ENCODE measurements at regions not wholly inside any gene's neighbourhood (a gene's known extent, or its start where the extent isn't known, plus 50 kb on each side); places are given as distances from the start of the nearest gene placed in this dataset.
"Not testable (repeated sequence)": the region's sequence is repeated elsewhere in the genome, so short reads cannot be mapped to it uniquely, and the experiment has no call there.

DNA sequence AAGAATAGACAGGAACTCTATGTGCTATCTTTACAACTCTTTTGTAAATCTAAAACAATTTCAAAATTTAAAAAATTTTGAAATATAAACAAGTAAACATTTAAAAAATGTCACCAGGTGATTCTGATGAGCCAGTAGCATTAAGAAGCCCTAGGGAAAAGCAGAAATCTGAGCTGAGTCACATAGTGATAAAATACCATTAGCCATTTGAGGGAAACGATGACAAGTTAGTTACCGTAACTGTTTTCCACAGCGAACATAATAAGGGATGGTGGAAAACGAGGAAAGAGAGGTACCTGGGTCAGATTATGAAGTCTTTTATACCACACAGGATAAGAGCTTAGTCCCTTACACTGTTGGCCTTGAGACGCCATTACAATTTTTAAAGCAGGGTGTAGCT is 55.5 kb downstream of the PRR15 start:
- DNase-seq (ENCODE audit: extremely low spot score, insufficient read length, low read depth) (no peak), FAIRE-seq (no peak)

- DNase-seq (ENCODE audit: extremely low spot score, insufficient read length, low read depth) (no peak), FAIRE-seq (no peak)
These were observed 56.4 kb downstream of the PRR15 start for GRCh38 chr7:29619848-29620555.

GRCh38 chr7:29620556-29620930 is 56.9 kb downstream of the PRR15 start:
- DNase-seq (ENCODE audit: extremely low spot score, insufficient read length, low read depth) (no peak), FAIRE-seq (no peak)

GRCh38 chr7:29622335-29623265 is 59.0 kb downstream of the PRR15 start:
- FAIRE-seq: no peak
- DNase-seq (ENCODE audit: extremely low spot score, insufficient read length, low read depth): no peak

DNA sequence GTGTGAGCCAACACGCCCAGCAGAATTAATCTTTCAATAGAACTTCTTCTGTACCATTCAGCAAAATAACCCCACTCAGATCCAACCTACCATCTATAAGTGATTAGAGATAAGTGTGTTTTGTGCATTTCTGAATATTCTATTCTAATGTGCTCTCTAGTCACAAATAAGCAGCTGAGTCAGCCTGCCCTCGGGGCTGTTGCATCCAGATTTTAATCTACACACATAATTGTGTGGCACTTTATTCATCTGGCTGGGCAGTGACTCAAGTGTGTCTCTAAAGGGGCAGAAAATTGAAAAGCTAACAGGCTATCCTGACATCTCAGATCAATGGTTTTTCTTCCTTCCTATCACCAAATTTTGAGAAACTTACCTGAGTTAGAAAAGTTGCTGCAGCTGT is 60.3 kb downstream of the PRR15 start:
- DNase-seq (ENCODE audit: extremely low spot score, insufficient read length, low read depth) (no peak), FAIRE-seq (no peak)

DNA sequence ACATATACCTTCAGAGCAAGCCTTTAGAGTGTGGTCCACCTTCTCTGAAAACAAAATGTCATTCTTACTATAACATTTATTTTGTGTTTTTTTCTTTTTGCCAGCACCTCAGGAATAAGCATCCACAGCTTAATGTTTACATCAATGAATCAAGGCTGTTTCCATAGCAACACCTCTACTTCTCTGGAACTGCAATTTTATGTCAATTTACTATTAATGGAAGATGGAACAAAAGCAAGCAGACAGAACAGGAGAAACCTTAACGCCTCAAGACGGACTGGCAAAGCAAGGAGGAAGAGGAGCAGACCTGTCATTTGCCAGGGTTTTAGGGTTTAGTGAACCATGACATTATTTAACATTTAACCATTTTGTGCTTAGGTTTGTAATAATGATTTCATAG is 63.1 kb downstream of the PRR15 start:
- FAIRE-seq: no peak
- no peak for DNase-seq (ENCODE audit: extremely low spot score, insufficient read length, low read depth)

- DNase-seq (ENCODE audit: extremely low spot score, insufficient read length, low read depth) (no peak), FAIRE-seq (no peak)
These were observed 64.0 kb downstream of the PRR15 start for GRCh38 chr7:29627631-29628030.

DNA sequence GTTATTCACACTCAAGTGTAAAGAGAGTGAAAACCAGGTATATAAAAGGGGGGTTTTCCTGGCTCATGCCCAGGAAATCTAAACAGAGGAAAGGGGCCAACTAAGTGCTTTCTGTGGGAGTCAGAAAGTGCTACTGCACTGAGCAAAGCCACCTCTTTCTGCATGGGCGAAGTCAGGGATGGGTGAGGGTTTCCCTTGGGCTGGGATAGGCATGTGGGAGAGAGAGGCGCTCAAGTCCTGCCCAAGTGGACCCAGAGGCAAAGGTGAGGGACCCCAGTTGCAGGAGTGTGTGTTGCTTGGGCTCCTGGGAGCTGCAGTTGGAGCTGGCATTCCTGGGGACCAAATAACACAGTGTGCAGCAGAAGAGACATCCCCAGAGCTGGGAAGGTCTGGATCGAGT is 65.9 kb downstream of the PRR15 start:
- DNase-seq (ENCODE audit: extremely low spot score, insufficient read length, low read depth): no peak

GRCh38 chr7:29635067-29636008 is 71.7 kb downstream of the PRR15 start:
- peak; percentile 61 for FAIRE-seq
- not testable (repeated sequence) for DNase-seq (ENCODE audit: extremely low spot score, insufficient read length, low read depth)

More for the DNA sequence above, 65.9 kb downstream of the PRR15 start:
- FAIRE-seq: no peak

- DNase-seq (ENCODE audit: extremely low spot score, insufficient read length, low read depth): no peak
- FAIRE-seq: no peak
These were observed 72.3 kb downstream of the PRR15 start for GRCh38 chr7:29636009-29636351.

DNA sequence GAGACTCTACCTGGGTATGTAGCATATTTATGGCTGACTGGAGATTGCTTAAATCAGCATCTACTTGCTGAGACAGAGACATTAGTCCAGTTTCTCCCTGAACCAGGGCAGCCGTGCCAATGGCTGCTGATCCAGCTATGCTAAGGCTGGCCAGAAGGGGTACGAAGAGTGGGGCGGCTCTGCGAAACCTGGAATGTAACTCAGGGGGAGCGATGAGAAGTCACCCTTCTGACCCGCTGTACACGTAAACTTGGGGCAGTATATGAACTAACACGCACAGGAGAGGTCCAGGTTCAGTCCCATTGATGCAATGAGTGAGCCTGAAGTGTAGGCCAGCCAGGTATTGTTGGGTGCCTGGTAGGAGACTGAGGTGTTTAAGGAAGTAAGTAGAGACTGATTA is 73.7 kb downstream of the PRR15 start:
- no peak for FAIRE-seq
- no peak for DNase-seq (ENCODE audit: extremely low spot score, insufficient read length, low read depth)

DNA sequence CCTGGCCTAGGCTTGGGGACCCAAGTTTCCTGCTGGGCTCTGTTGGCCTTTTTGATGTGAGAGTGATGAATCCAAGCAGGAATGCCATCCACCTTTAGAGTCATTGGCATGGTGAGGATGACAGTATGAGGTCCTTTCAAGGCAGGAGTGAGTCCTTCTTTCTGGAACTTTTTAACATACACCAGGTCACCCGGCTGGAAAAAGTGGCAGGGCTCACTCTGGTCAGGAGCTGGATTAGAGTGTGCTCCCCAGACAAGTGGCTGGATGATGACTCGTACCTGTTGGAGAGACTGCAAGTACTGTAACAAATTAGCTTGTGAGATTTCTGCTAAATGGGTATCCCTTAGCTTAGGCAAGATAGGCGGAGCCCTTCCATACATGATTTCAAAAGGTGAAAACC is 75.2 kb downstream of the PRR15 start:
- FAIRE-seq; DNase-seq (ENCODE audit: extremely low spot score, insufficient read length, low read depth): not testable (repeated sequence)

DNA sequence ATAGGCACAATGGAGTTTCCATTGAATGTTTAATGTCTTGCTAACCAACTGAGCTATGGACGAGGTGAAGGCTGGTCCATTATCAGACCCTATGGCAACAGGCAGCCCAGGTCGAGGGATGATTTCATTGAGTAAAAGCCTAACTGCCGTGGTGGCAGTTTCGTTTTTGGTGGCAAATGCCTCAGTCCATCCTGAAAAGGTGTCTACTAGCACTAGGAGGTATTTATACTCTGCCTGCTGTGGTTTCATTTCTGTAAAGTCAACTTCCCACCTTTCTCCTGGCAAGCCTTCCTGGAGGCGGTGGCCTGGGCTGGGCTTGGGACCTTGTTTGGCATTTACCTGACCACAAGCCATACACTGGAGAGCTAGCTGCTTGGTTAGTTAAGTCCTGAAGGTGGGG is 75.8 kb downstream of the PRR15 start:
- no peak for FAIRE-seq
- no peak for DNase-seq (ENCODE audit: extremely low spot score, insufficient read length, low read depth)

GRCh38 chr7:29639886-29640595 is 76.4 kb downstream of the PRR15 start:
- FAIRE-seq (no peak), DNase-seq (ENCODE audit: extremely low spot score, insufficient read length, low read depth) (no peak)

DNA sequence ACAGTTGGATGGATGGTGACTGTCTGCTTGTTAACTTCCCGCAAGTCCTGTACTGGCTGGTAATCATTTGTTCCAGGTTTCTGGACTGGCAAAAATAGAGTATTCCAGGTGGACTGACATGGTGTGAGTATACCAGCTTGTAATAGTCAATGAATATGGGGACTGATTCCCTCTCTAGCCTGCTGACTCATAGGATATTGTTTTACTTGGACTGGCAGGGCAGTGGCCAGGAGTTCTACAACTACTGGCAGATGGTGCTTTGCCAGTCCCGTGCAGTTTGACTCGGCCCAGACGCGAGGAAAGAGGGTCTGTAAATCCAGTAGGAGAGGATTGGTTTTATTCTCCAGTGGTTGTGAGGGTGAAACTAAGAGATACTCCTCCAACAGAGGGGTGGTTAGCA is 78.0 kb downstream of the PRR15 start:
- no peak for FAIRE-seq
- no peak for DNase-seq (ENCODE audit: extremely low spot score, insufficient read length, low read depth)

GRCh38 chr7:29642494-29643155 is 79.0 kb downstream of the PRR15 start:
- DNase-seq (ENCODE audit: extremely low spot score, insufficient read length, low read depth): no peak
- no peak for FAIRE-seq

GRCh38 chr7:29646116-29646515 is 82.5 kb downstream of the PRR15 start:
- not testable (repeated sequence) for DNase-seq (ENCODE audit: extremely low spot score, insufficient read length, low read depth); FAIRE-seq

GRCh38 chr7:29647020-29647654 is 83.5 kb downstream of the PRR15 start:
- no peak for FAIRE-seq

More at GRCh38 chr7:29647020-29647654, 83.5 kb downstream of the PRR15 start:
- DNase-seq (ENCODE audit: extremely low spot score, insufficient read length, low read depth): no peak
